Bronchial epithelial cell (primary cell): ENCODE measurements at regions not wholly inside any gene's neighbourhood (a gene's known extent, or its start where the extent isn't known, plus 50 kb on each side); places are given as distances from the start of the nearest gene placed in this dataset.
"Not testable (repeated sequence)": the region's sequence is repeated elsewhere in the genome, so short reads cannot be mapped to it uniquely, and the experiment has no call there.

Source experiments
- DNase-seq: peaks from one replicate; pipeline ENCODE4 v3.0.0-alpha.2; 2010; ENCODE audit warnings: low read depth
- FAIRE-seq: peaks from 2 replicates; lab custom pipeline; 2011; peaks lifted over from hg19 to GRCh38; lab: Jason Lieb, UNC
- H3K27me3 ChIP-seq: 2 replicates; pipeline ENCODE4 v1.5.1; 2011; ENCODE audit warnings: low read length; ENCODE audit not compliant: control insufficient read depth, insufficient read depth
- H3K36me3 ChIP-seq: 2 replicates; pipeline ENCODE4 v1.5.1; 2011; ENCODE audit warnings: low read length; ENCODE audit not compliant: control insufficient read depth, insufficient read depth
- H3K4me3 ChIP-seq: 2 replicates; pipeline ENCODE4 v1.5.1; 2011; ENCODE audit warnings: mild to moderate bottlenecking, low read depth, low read length, control low read depth
- TF ChIP-seq, protein P1 (sequence below): IDR thresholded peaks from 2 replicates; pipeline ENCODE4 v1.5.1; 2011; ENCODE audit warnings: mild to moderate bottlenecking, moderate library complexity, low read length, control low read depth, inconsistent platforms; ENCODE audit not compliant: insufficient read depth, severe bottlenecking

DNA sequence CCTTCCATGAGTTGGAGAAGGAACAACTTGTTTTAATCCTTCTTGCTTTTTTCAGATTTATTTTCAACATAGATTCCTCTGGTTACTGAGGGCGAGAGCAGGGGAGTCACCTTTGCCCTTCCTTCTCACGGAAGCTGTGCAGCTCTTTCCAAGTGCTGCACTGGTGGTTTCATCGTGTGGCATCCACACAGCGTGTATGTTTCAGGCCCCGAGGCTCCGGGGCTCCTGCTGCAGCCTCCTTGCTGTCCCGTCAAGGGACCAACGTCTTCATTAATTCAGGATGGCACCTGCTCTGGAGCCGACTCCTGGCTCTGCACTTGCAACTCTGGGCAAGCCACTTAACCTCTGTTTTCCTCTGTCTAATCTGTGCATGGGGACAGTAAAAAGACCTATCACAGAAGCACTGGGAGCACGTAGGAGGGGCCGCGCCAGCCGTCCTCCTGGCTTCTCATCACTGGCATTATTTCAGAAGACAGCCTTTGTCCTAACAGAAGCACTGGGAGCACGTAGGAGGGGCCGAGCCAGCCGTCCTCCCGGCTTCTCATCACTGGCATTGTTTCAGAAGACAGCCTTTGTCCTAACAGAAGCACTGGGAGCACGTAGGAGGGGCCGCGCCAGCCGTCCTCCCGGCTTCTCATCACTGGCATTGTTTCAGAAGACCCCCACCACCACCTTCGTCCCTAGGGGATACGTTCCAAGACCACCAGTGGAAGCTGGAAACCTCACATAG, 117.8 kb upstream of the NKX1-1 start:
- DNase-seq (no peak), FAIRE-seq (peak; percentile 82)
- TF ChIP-seq, protein P1, sequence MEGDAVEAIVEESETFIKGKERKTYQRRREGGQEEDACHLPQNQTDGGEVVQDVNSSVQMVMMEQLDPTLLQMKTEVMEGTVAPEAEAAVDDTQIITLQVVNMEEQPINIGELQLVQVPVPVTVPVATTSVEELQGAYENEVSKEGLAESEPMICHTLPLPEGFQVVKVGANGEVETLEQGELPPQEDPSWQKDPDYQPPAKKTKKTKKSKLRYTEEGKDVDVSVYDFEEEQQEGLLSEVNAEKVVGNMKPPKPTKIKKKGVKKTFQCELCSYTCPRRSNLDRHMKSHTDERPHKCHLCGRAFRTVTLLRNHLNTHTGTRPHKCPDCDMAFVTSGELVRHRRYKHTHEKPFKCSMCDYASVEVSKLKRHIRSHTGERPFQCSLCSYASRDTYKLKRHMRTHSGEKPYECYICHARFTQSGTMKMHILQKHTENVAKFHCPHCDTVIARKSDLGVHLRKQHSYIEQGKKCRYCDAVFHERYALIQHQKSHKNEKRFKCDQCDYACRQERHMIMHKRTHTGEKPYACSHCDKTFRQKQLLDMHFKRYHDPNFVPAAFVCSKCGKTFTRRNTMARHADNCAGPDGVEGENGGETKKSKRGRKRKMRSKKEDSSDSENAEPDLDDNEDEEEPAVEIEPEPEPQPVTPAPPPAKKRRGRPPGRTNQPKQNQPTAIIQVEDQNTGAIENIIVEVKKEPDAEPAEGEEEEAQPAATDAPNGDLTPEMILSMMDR, result no peak
- H3K27me3 ChIP-seq, result peaks cover 3% of the 10 kb centered on the region
- H3K4me3 ChIP-seq, result no peak overlapping the region
- H3K36me3 ChIP-seq, result no peaks in the 10 kb centered on the region

DNA sequence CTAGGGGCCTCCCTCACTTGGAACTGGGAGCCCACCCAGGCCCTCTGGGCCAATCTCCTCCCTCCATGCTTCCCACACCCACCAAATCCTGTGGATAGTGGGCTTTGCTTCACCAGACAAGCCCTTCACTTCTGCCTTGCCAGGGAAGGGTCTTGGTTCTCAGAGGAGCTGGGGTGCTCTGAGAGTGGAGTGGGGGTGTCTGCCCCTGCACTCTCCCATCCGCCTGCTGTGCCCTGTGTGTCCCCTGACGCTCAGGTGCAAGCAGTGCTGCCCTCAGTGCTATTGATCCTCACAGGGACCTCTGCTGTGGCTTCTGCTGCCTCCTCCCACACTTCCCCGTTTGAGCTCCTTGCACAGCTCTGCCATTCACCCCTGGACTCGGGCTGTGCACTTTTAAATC, 117.3 kb upstream of the NKX1-1 start:
- DNase-seq (no peak), FAIRE-seq (no peak)
- no peak overlapping the region for H3K4me3 ChIP-seq
- peaks cover 3% of the 10 kb centered on the region for H3K27me3 ChIP-seq
- TF ChIP-seq, protein P1, result no peak
- no peaks in the 10 kb centered on the region for H3K36me3 ChIP-seq

DNA sequence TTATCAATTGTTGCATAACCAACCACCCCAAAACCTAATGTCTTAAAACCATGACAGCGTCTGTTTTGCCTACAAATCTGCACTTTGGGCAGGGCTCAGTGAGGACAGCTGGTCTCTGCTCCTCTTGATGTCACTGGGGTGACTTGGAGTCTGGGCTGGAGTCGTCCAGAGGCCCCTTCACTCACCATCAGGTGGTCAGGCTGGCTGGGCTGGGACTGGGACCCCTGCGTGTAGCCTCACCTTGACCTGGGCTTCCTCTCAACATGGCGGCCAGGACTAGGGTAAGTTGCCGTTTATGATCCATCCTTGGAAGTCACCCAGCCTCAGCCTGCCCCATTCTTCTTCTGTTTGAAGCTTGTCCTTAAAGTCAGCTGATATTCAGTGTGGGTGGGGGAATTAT, 116.8 kb upstream of the NKX1-1 start:
- Histone ChIP-seq H3K36me3 (no peaks in the 10 kb centered on the region), H3K4me3 (no peak overlapping the region), H3K27me3 (peaks cover 3% of the 10 kb centered on the region)
- FAIRE-seq (no peak), DNase-seq (no peak)
- TF ChIP-seq, protein P1, result no peak

DNA sequence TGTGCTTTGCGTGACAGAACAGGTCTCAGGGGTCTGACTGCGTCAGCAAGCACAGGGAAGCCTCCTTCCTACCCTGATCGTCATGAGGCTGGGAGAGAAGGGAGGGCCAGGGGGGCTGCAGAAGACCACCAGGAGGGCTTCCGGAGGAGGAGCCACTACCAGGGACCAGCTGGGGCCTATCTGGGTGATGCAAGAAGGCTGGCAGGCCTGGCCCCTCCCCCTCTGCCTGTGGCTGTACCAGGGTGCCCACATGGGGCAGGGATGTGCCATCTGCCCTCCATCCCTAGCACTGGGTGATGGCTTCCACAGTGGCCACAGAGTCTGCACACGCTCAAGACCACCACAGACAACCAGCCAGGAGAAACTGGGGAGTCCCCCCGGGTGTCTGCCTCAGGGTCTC, 116.4 kb upstream of the NKX1-1 start:
- Histone ChIP-seq H3K36me3 (no peaks in the 10 kb centered on the region), H3K4me3 (no peak overlapping the region), H3K27me3 (peaks cover 3% of the 10 kb centered on the region)
- FAIRE-seq (no peak), DNase-seq (no peak)
- TF ChIP-seq, protein P1, result no peak

DNA sequence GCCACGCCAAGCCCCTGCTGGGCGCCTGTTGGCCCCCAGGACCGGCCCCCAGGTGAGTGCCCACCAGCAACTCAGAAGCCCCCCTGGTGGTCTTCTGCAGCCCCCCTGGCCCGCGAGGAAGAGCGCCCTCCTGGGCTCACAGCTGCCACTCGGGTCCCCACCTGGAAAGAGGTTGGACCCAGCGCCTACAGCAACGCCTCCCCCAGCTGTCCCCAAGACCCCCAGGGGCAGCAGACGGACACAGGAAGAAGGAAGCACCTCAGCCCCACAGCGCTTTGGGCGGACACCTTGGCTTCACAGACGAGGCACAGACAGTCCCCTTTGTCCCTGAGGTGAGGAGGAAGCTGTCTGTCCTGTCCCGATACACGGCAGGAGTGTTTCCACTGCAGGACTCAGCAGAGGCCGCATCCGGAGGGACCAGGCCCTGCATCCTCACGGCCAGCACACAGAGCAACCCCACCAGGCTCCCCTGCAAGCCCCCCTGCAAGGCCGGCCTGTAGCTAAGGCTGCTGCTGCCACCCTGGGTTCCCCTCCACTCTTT, 115.6 kb upstream of the NKX1-1 start:
- Histone ChIP-seq H3K4me3 (no peak overlapping the region), H3K36me3 (no peaks in the 10 kb centered on the region), H3K27me3 (peaks cover 3% of the 10 kb centered on the region)
- FAIRE-seq, result no peak
- no peak for DNase-seq
- TF ChIP-seq, protein P1, result no peak

DNA sequence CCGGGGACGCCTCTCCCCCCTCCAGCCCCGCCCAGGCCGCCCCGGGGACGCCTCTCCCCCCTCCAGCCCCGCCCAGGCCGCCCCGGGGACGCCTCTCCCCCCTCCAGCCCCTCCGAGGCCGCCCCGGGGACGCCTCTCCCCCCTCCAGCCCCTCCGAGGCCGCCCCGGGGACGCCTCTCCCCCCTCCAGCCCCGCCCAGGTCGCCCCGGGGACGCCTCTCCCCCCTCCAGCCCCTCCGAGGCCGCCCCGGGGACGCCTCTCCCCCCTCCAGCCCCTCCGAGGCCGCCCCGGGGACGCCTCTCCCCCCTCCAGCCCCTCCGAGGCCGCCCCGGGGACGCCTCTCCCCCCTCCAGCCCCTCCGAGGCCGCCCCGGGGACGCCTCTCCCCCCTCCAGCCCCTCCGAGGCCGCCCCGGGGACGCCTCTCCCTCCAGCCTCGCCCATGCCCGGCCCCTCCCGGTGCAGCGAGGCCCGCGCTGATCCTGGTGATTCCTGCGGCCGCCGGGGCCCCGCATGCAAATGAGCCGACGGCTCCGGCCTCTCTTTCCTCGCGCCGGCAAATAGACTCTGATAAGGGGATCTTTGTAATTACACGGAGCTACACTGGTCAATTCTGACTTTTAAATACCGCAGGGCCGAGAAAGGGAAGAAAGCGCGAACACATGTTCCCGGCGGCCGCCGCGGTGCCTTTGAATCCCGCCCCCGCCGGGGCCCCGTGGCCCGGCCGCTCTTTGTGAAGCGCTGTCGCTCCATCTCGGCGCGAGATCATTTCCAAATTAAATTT, 114.7 kb upstream of the NKX1-1 start:
- H3K4me3 ChIP-seq, DNase-seq, H3K36me3 ChIP-seq, H3K27me3 ChIP-seq, FAIRE-seq: not testable (repeated sequence)
